Muscle of arm (tissue), 1 donor: ENCODE measurements at regions not wholly inside any gene's neighbourhood (a gene's known extent, or its start where the extent isn't known, plus 50 kb on each side); places are given as distances from the start of the nearest gene placed in this dataset.

ENCODE experiments used
- DNase-seq: peaks from one replicate; pipeline ENCODE4 v3.0.0-alpha.2; 2013

GRCh38 chr4:107094332-107094731 lies 58.2 kb upstream of the DKK2 start:
- DNase-seq: no peak
